ENCODE measurements at regions not wholly inside any gene's neighbourhood (a gene's known extent, or its start where the extent isn't known, plus 50 kb on each side); places are given as distances from the start of the nearest gene placed in this dataset.
A peak's percentile ranks its signal among the peaks of the same experiment; 100 is the strongest.

DNA sequence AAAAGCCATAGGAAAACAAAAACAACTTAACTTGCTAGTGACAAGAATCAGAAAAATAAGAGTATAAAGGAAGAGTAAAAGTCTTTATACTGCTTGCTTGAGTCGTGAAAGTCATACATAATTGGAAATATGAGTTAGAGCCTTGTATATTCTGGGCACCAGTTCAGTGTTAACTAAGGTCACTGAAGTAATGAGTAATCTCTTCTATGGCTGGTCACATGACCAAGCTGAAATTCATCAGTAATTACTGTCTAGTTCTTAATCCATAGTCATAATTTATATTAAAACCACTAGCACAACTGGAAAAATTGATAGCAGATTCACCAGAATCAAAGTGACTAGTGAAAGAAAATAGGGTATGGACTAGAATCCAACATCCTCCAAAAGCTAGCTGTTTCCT is 84.4 kb upstream of the SLC5A12 start:
- no peak for FAIRE-seq
- intact Hi-C loops (cut with micrococcal nuclease): no loop called here
- Histone ChIP-seq H3K4me2 (ENCODE audit: insufficient read depth, low read length) (no peak overlapping the region), H3K27ac (ENCODE audit: extremely low read depth, low read depth, low read length) (no peak overlapping the region), H3K79me2 (ENCODE audit: control insufficient read depth, insufficient read depth, low read length) (no peaks in the 10 kb centered on the region), H3K27me3 (ENCODE audit: control insufficient read depth in 2 of 2, insufficient read depth in 2 of 2, low read length in 2 of 2) (no peaks in the 10 kb centered on the region), H3K9me1 (ENCODE audit: control insufficient read depth, insufficient read depth, low read length) (no peaks in the 10 kb centered on the region), H4K20me1 (replicated peaks; ENCODE audit: control insufficient read depth, insufficient read depth, low read length) (no peaks in the 10 kb centered on the region), H3K4me3 (no peak overlapping the region), H2AFZ (ENCODE audit: low read depth, low read length) (no peak overlapping the region), H3K9ac (ENCODE audit: insufficient read depth in 1 of 2, low read depth in 2 of 2, low read length in 2 of 2) (no peak overlapping the region), H3K36me3 (ENCODE audit: control insufficient read depth, insufficient read depth, low read length) (no peaks in the 10 kb centered on the region), H3K9me3 (replicated peaks; ENCODE audit: control insufficient read depth, insufficient read depth, low read depth, low read length) (no peaks in the 10 kb centered on the region), H3K4me1 (replicated peaks in 1 of 2; ENCODE audit: control insufficient read depth in 2 of 2, insufficient read depth in 2 of 2, low read length in 2 of 2) (no peaks in the 10 kb centered on the region)
- ChIA-PET POLR2A (no interaction called here), CTCF (ENCODE audit: low intra/inter-chr PET ratio) (no interaction called here)
- BruUV-seq (replicated peaks): no TSS peak
- DNase-seq (ENCODE audit: extremely low read depth in 1 of 4, low spot score in 3 of 4): no peak
- TF ChIP-seq SUPT5H (IDR thresholded peaks at IDR 0.05) (no peak), BHLHE40 (IDR thresholded peaks at IDR 0.05; ENCODE audit: low read length) (no peak), TFE3 (CRISPR knock-in tag; IDR thresholded peaks at IDR 0.05) (peak; percentile 66), HIVEP1 (CRISPR knock-in tag; IDR thresholded peaks at IDR 0.05) (no peak), ARID1B (IDR thresholded peaks at IDR 0.05) (no peak), RAD21 (CRISPR knock-in tag; conservative IDR thresholded peaks at IDR 0.05 in 1 of 2, IDR thresholded peaks at IDR 0.05 in 1 of 2) (no peak), ZNF696 (CRISPR knock-in tag; conservative IDR thresholded peaks at IDR 0.05) (no peak)
- in situ Hi-C loops (cut with MboI): no loop called here
- WGBS (ENCODE audit: insufficient coverage, low coverage, missing lambda C conversion rate): 0% methylated on average over 1 of the region's 1 CpG
- no peak for ATAC-seq

Data from K562 (cell line).